HEK293 (cell line): ENCODE measurements at regions not wholly inside any gene's neighbourhood (a gene's known extent, or its start where the extent isn't known, plus 50 kb on each side); places are given as distances from the start of the nearest gene placed in this dataset.

ENCODE experiments used
- CTCF ChIA-PET: fragments of 350-600 bp; formaldehyde crosslinking; extraction: SDS; loops from one replicate; lab custom pipeline; 2021; ENCODE audit warnings: antibody characterized with exemption; lab: Yijun Ruan, JAX
- POLR2A ChIA-PET: fragments of 300-600 bp; formaldehyde crosslinking; extraction: SDS; loops from one replicate; lab custom pipeline; 2020; ENCODE audit warnings: antibody characterized with exemption, inconsistent platforms; lab: Yijun Ruan, JAX
- H3K27ac ChIP-seq: fragments of 200-500 bp; sonication (Bioruptor generic); 2 replicates; pipeline ENCODE4 v1.5.1; 2014; ENCODE audit warnings: low read depth, low read length, control low read depth, inconsistent platforms; ENCODE audit errors: extremely low read depth
- H3K36me3 ChIP-seq, 2 experiments: fragments of 200-500 bp in 1 of 2; sonication (Bioruptor generic) in 1 of 2; 1 replicate in 1 of 2; 2 replicates in 1 of 2; pipeline ENCODE4 v1.5.1; 2014 to 2017; ENCODE audit warnings: inconsistent platforms in 2 of 2, low read length in 2 of 2; ENCODE audit not compliant: control insufficient read depth in 2 of 2, insufficient read depth in 1 of 2
- H3K4me1 ChIP-seq: fragments of 200-500 bp; sonication (Bioruptor generic); 2 replicates; pipeline ENCODE4 v1.5.1; 2014; ENCODE audit warnings: mild to moderate bottlenecking, low read length, inconsistent platforms; ENCODE audit not compliant: control insufficient read depth, insufficient read depth
- H3K4me3 ChIP-seq: 2 replicates; pipeline ENCODE4 v1.5.1; 2011; ENCODE audit warnings: low read depth, mild to moderate bottlenecking, control low read depth, low read length, moderate library complexity
- H3K9me3 ChIP-seq: fragments of 200-500 bp; sonication (Bioruptor generic); 2 replicates; pipeline ENCODE4 v1.5.1; 2014; ENCODE audit warnings: low read depth, low read length, inconsistent platforms; ENCODE audit not compliant: control insufficient read depth, insufficient read depth
- GLI4 ChIP-seq: fragments of 450-650 bp; formaldehyde crosslinking; IDR thresholded peaks from 2 replicates; pipeline ENCODE4 v1.5.1; 2016; ENCODE audit warnings: missing biosample characterization, missing genetic modification characterization
- GLIS2 ChIP-seq: fragments of 450-650 bp; formaldehyde crosslinking; IDR thresholded peaks from 2 replicates; pipeline ENCODE4 v1.5.1; 2016; ENCODE audit warnings: missing biosample characterization, missing genetic modification characterization
- IKZF3 ChIP-seq: fragments of 450-650 bp; IDR thresholded peaks from 2 replicates; pipeline ENCODE4 v1.5.0; 2018; ENCODE audit warnings: missing biosample characterization, mild to moderate bottlenecking, missing genetic modification characterization, moderate library complexity
- MZF1 ChIP-seq: fragments of 450-650 bp; formaldehyde crosslinking; IDR thresholded peaks from 2 replicates; pipeline ENCODE4 v1.5.1; 2017; ENCODE audit warnings: missing biosample characterization, missing genetic modification characterization, borderline replicate concordance
- TCF7L2 ChIP-seq: IDR thresholded peaks from 2 replicates; pipeline ENCODE4 v1.6.1; 2011; ENCODE audit warnings: low read depth, mild to moderate bottlenecking, inconsistent platforms, low read length, moderate library complexity, borderline replicate concordance
- ZBTB11 ChIP-seq: fragments of 450-650 bp; formaldehyde crosslinking; conservative IDR thresholded peaks from 2 replicates; pipeline ENCODE4 v1.5.1; 2016; ENCODE audit warnings: low read depth, missing biosample characterization, missing genetic modification characterization
- ZBTB49 ChIP-seq: fragments of 450-650 bp; formaldehyde crosslinking; IDR thresholded peaks from 2 replicates; pipeline ENCODE4 v1.5.1; 2016; ENCODE audit warnings: missing biosample characterization, missing genetic modification characterization, low read depth
- ZEB2 ChIP-seq: fragments of 450-650 bp; formaldehyde crosslinking; IDR thresholded peaks from 2 replicates; pipeline ENCODE4 v1.5.1; 2016; ENCODE audit warnings: missing biosample characterization, missing genetic modification characterization
- ZFP69B ChIP-seq: fragments of 450-650 bp; formaldehyde crosslinking; IDR thresholded peaks from 2 replicates; pipeline ENCODE4 v1.5.1; 2016; ENCODE audit warnings: missing biosample characterization, missing genetic modification characterization
- ZNF112 ChIP-seq: fragments of 450-650 bp; formaldehyde crosslinking; IDR thresholded peaks from 2 replicates; pipeline ENCODE4 v1.5.0; 2017; ENCODE audit warnings: missing biosample characterization, missing genetic modification characterization
- ZNF121 ChIP-seq: fragments of 450-650 bp; formaldehyde crosslinking; IDR thresholded peaks from 2 replicates; pipeline ENCODE4 v1.5.1; 2016; ENCODE audit warnings: missing biosample characterization, missing genetic modification characterization
- ZNF133 ChIP-seq: fragments of 450-650 bp; formaldehyde crosslinking; IDR thresholded peaks from 2 replicates; pipeline ENCODE4 v1.5.1; 2016; ENCODE audit warnings: missing biosample characterization, missing genetic modification characterization
- ZNF169 ChIP-seq: fragments of 450-650 bp; formaldehyde crosslinking; IDR thresholded peaks from 2 replicates; pipeline ENCODE4 v1.5.1; 2016; ENCODE audit warnings: missing biosample characterization, missing genetic modification characterization
- ZNF26 ChIP-seq: fragments of 450-650 bp; formaldehyde crosslinking; IDR thresholded peaks from 2 replicates; pipeline ENCODE4 v1.5.1; 2016; ENCODE audit warnings: missing biosample characterization, missing genetic modification characterization
- ZNF274 ChIP-seq, 2 experiments: fragments of 200-500 bp in 1 of 2; fragments of 450-650 bp in 1 of 2; sonication (Bioruptor generic) in 1 of 2; formaldehyde crosslinking in 1 of 2; IDR thresholded peaks; 2 replicates each; pipeline versions ENCODE4 v1.5.1 to v1.6.1; 2014 to 2016; ENCODE audit warnings: borderline replicate concordance in 1 of 2, inconsistent platforms in 1 of 2, low read length in 1 of 2, missing biosample characterization in 1 of 2, missing genetic modification characterization in 1 of 2
- ZNF302 ChIP-seq: fragments of 450-650 bp; formaldehyde crosslinking; IDR thresholded peaks from 2 replicates; pipeline ENCODE4 v1.5.1; 2016; ENCODE audit warnings: missing biosample characterization, missing genetic modification characterization, low read depth
- ZNF398 ChIP-seq: fragments of 450-650 bp; formaldehyde crosslinking; IDR thresholded peaks from 2 replicates; pipeline ENCODE4 v1.5.1; 2017; ENCODE audit warnings: missing biosample characterization, missing genetic modification characterization
- ZNF416 ChIP-seq: fragments of 450-650 bp; formaldehyde crosslinking; IDR thresholded peaks from 2 replicates; pipeline ENCODE4 v1.5.1; 2016; ENCODE audit warnings: missing biosample characterization, missing genetic modification characterization
- ZNF433 ChIP-seq: fragments of 450-650 bp; formaldehyde crosslinking; IDR thresholded peaks from 2 replicates; pipeline ENCODE4 v1.5.1; 2016; ENCODE audit warnings: missing biosample characterization, missing genetic modification characterization, low read depth
- ZNF488 ChIP-seq: fragments of 450-650 bp; formaldehyde crosslinking; IDR thresholded peaks from 2 replicates; pipeline ENCODE4 v1.5.1; 2016; ENCODE audit warnings: missing biosample characterization, missing genetic modification characterization
- ZNF530 ChIP-seq: fragments of 450-650 bp; formaldehyde crosslinking; IDR thresholded peaks from 2 replicates; pipeline ENCODE4 v1.5.1; 2016; ENCODE audit warnings: low read depth, missing biosample characterization, missing genetic modification characterization
- ZNF692 ChIP-seq: fragments of 450-650 bp; formaldehyde crosslinking; IDR thresholded peaks from 2 replicates; pipeline ENCODE4 v1.5.1; 2016; ENCODE audit warnings: missing biosample characterization, missing genetic modification characterization
- ZNF704 ChIP-seq: fragments of 450-650 bp; formaldehyde crosslinking; IDR thresholded peaks from 2 replicates; pipeline ENCODE4 v1.5.1; 2016; ENCODE audit warnings: missing biosample characterization, missing genetic modification characterization
- ZNF76 ChIP-seq: fragments of 450-650 bp; formaldehyde crosslinking; IDR thresholded peaks from 2 replicates; pipeline ENCODE4; 2016; ENCODE audit warnings: low read depth, missing biosample characterization, missing genetic modification characterization, borderline replicate concordance

- ChIA-PET CTCF (interaction anchor here (0.7 kb wide), 2 partner anchors 17 to 209 kb away, joined by 3 read pairs; no protein-coding TSS in a partner anchor), POLR2A (no interaction called here)
- H3K4me1 ChIP-seq, result no peaks in the 10 kb centered on the region
- H3K36me3 ChIP-seq, result no peaks in the 10 kb centered on the region
- no peak overlapping the region for H3K4me3 ChIP-seq
- TF ChIP-seq ZFP69B, result no peak
- TF ChIP-seq ZNF274 (IDR thresholded peaks at IDR 0.05; ENCODE audit: low read length), result no peak
- no peak for TF ChIP-seq ZNF274 (tag by site-specific recombination; IDR thresholded peaks at IDR 0.05; ENCODE audit: borderline replicate concordance)
- no peak for TF ChIP-seq IKZF3 (tag by site-specific recombination)
- no peak for TF ChIP-seq ZNF433
- no peak for TF ChIP-seq TCF7L2
- TF ChIP-seq ZNF169 (tag by site-specific recombination), result no peak
- TF ChIP-seq ZNF398, result no peak
- TF ChIP-seq GLIS2 (tag by site-specific recombination), result no peak
- TF ChIP-seq ZNF302 (tag by site-specific recombination), result no peak
- TF ChIP-seq ZNF692 (tag by site-specific recombination), result no peak
- TF ChIP-seq ZNF530, result no peak
- TF ChIP-seq ZNF121 (tag by site-specific recombination), result no peak
- TF ChIP-seq ZNF76 (tag by site-specific recombination), result no peak
- TF ChIP-seq MZF1, result no peak
- TF ChIP-seq ZBTB11 (tag by site-specific recombination), result no peak
- TF ChIP-seq ZNF704, result no peak
- TF ChIP-seq, all 188 proteins: peak for 0
- Histone ChIP-seq H3K9me3 (no peaks in the 10 kb centered on the region), H3K27ac (no peak overlapping the region)
These were observed 91.1 kb upstream of the CLPB start for GRCh38 chr11:72525466-72525865.

- H3K27ac ChIP-seq, result no peak overlapping the region
- CTCF ChIA-PET, result interaction anchor here (0.7 to 1.4 kb wide), 3 partner anchors 16 to 111 kb away, joined by 3 read pairs; no protein-coding TSS in a partner anchor
- TF ChIP-seq ZEB2 (tag by site-specific recombination), result no peak
- TF ChIP-seq ZNF488 (tag by site-specific recombination), result no peak
- no peak for TF ChIP-seq ZNF112 (tag by site-specific recombination)
- no peak for TF ChIP-seq ZNF26
- TF ChIP-seq ZNF133 (tag by site-specific recombination), result no peak
- no peak for TF ChIP-seq ZBTB49 (tag by site-specific recombination)
- no peak for TF ChIP-seq ZNF416 (tag by site-specific recombination)
- no peak for TF ChIP-seq GLI4
These were observed 90.4 kb upstream of the CLPB start for GRCh38 chr11:72524711-72525110.

More at GRCh38 chr11:72524711-72525110, 90.4 kb upstream of the CLPB start:
- H3K4me1 ChIP-seq, result no peaks in the 10 kb centered on the region
- no peak overlapping the region for H3K4me3 ChIP-seq
- no peaks in the 10 kb centered on the region for H3K9me3 ChIP-seq
- H3K36me3 ChIP-seq, result no peaks in the 10 kb centered on the region
- POLR2A ChIA-PET, result no interaction called here
